Erythroblast (primary cell): ENCODE measurements at regions not wholly inside any gene's neighbourhood (a gene's known extent, or its start where the extent isn't known, plus 50 kb on each side); places are given as distances from the start of the nearest gene placed in this dataset.

Experiments used
- GATA1 ChIP-seq: IDR thresholded peaks from 2 replicates; pipeline ENCODE4 v1.6.1; 2011; ENCODE audit warnings: low read depth, mild to moderate bottlenecking, control low read depth, low read length, moderate library complexity
- POLR2A ChIP-seq: IDR thresholded peaks from 2 replicates; pipeline ENCODE4 v1.6.1; 2011; ENCODE audit warnings: mild to moderate bottlenecking, low read length

DNA sequence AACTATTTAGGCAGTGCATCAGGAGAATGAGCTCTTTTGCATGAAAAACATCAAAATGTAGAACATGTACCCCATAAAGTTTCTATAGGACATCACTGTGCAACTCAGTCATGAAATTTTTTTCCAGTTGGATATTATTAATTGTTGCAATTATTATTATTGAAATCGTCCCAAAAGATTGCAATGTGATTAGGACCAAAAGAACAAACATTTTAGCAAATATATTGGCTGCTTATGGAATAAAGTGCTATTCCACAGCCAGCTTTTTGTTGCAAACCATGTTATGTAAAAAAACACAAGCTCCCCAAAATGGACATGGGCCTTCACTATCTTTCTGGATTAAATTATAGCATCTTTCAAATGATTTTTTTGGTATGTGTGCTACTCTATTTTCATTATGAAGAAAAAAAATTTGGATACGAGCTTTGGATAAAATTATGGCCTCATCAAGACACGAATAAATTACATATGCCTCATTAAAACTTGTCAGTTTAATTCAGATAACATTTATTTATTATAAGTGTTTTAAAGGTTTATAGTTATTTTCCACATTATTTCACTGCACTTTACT is 262.7 kb upstream of the TCF21 start:
- TF ChIP-seq POLR2A (no peak), GATA1 (no peak)
